ENCODE measurements at regions not wholly inside any gene's neighbourhood (a gene's known extent, or its start where the extent isn't known, plus 50 kb on each side); places are given as distances from the start of the nearest gene placed in this dataset.

GRCh38 chr16:82524976-82525375 is 101.8 kb upstream of the CDH13 start:
- DNase-seq (ENCODE audit: insufficient read length, low spot score, missing footprints): no peak
- Histone ChIP-seq H3K4me1 (ENCODE audit: insufficient read depth, low read length) (no peaks in the 10 kb centered on the region), H3K36me3 (ENCODE audit: insufficient read depth, low read length) (no peaks in the 10 kb centered on the region), H3K4me3 (ENCODE audit: insufficient read depth, low read length) (no peak overlapping the region), H3K9me3 (ENCODE audit: low read depth, low read length) (no peaks in the 10 kb centered on the region), H3K27ac (ENCODE audit: low read depth, low read length) (no peak overlapping the region), H2AFZ (ENCODE audit: low read length) (no peak overlapping the region), H3K79me2 (ENCODE audit: insufficient read depth, low read length) (no peaks in the 10 kb centered on the region), H3K27me3 (ENCODE audit: insufficient read depth, low read length) (no peaks in the 10 kb centered on the region), H3K4me2 (ENCODE audit: insufficient read depth, low read length) (no peak overlapping the region), H4K20me1 (ENCODE audit: insufficient read depth, low read length) (no peaks in the 10 kb centered on the region)
- no peak for TF ChIP-seq CTCF (IDR thresholded peaks at IDR 0.05; ENCODE audit: extremely low read depth, low read depth, low read length)

GRCh38 chr16:82523815-82524214 is 103.0 kb upstream of the CDH13 start:
- H3K27ac ChIP-seq (ENCODE audit: low read depth, low read length): no peak overlapping the region
- DNase-seq (ENCODE audit: insufficient read length, low spot score, missing footprints): no peak

GRCh38 chr16:82522026-82522425 is 104.7 kb upstream of the CDH13 start:
- Histone ChIP-seq H3K27me3 (ENCODE audit: insufficient read depth, low read length) (no peaks in the 10 kb centered on the region), H3K4me1 (ENCODE audit: insufficient read depth, low read length) (no peaks in the 10 kb centered on the region), H3K4me3 (ENCODE audit: insufficient read depth, low read length) (no peak overlapping the region), H3K27ac (ENCODE audit: low read depth, low read length) (no peak overlapping the region), H3K79me2 (ENCODE audit: insufficient read depth, low read length) (no peaks in the 10 kb centered on the region), H3K9me3 (ENCODE audit: low read depth, low read length) (no peaks in the 10 kb centered on the region), H2AFZ (ENCODE audit: low read length) (no peak overlapping the region), H4K20me1 (ENCODE audit: insufficient read depth, low read length) (no peaks in the 10 kb centered on the region), H3K4me2 (ENCODE audit: insufficient read depth, low read length) (no peak overlapping the region), H3K36me3 (ENCODE audit: insufficient read depth, low read length) (no peaks in the 10 kb centered on the region)
- DNase-seq (ENCODE audit: insufficient read length, low spot score, missing footprints): no peak
- no peak for TF ChIP-seq CTCF (IDR thresholded peaks at IDR 0.05; ENCODE audit: extremely low read depth, low read depth, low read length)

More at GRCh38 chr16:82523815-82524214, 103.0 kb upstream of the CDH13 start:
- TF ChIP-seq CTCF (IDR thresholded peaks at IDR 0.05; ENCODE audit: extremely low read depth, low read depth, low read length): no peak
- no peak overlapping the region for H2AFZ ChIP-seq (ENCODE audit: low read length)
- no peaks in the 10 kb centered on the region for H3K79me2 ChIP-seq (ENCODE audit: insufficient read depth, low read length)
- H3K4me3 ChIP-seq (ENCODE audit: insufficient read depth, low read length): no peak overlapping the region
- no peaks in the 10 kb centered on the region for H4K20me1 ChIP-seq (ENCODE audit: insufficient read depth, low read length)
- no peaks in the 10 kb centered on the region for H3K9me3 ChIP-seq (ENCODE audit: low read depth, low read length)
- H3K4me1 ChIP-seq (ENCODE audit: insufficient read depth, low read length): no peaks in the 10 kb centered on the region
- no peak overlapping the region for H3K4me2 ChIP-seq (ENCODE audit: insufficient read depth, low read length)
- no peaks in the 10 kb centered on the region for H3K27me3 ChIP-seq (ENCODE audit: insufficient read depth, low read length)
- no peaks in the 10 kb centered on the region for H3K36me3 ChIP-seq (ENCODE audit: insufficient read depth, low read length)

DNA sequence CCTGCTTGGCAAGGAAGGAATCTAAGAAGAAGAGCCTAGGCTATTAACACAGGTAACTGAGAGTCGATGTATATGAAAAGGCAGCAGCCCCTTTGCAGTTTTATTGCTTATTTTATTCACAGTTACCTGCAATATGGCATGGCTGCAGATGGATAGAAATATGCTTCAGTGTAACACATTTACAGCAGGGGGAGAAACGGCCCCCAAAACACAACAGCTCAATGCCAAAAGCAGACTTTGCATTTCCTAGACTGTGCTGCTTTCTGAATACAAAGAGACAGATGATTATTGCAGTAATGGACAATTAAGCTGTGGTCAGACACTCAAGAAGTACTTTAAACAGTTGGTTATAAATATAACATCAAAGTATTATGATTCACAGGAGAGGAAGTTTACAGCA is 108.0 kb upstream of the CDH13 start:
- Histone ChIP-seq H3K4me1 (ENCODE audit: insufficient read depth, low read length) (no peaks in the 10 kb centered on the region), H3K79me2 (ENCODE audit: insufficient read depth, low read length) (no peaks in the 10 kb centered on the region), H4K20me1 (ENCODE audit: insufficient read depth, low read length) (no peaks in the 10 kb centered on the region), H3K4me2 (ENCODE audit: insufficient read depth, low read length) (no peak overlapping the region), H3K27me3 (ENCODE audit: insufficient read depth, low read length) (no peaks in the 10 kb centered on the region), H3K36me3 (ENCODE audit: insufficient read depth, low read length) (no peaks in the 10 kb centered on the region), H3K4me3 (ENCODE audit: insufficient read depth, low read length) (no peak overlapping the region), H2AFZ (ENCODE audit: low read length) (no peak overlapping the region), H3K27ac (ENCODE audit: low read depth, low read length) (no peak overlapping the region), H3K9me3 (ENCODE audit: low read depth, low read length) (no peaks in the 10 kb centered on the region)
- no peak for TF ChIP-seq CTCF (IDR thresholded peaks at IDR 0.05; ENCODE audit: extremely low read depth, low read depth, low read length)
- no peak for DNase-seq (ENCODE audit: insufficient read length, low spot score, missing footprints)

All from osteoblast (primary cell).